ENCODE measurements at regions not wholly inside any gene's neighbourhood (a gene's known extent, or its start where the extent isn't known, plus 50 kb on each side); places are given as distances from the start of the nearest gene placed in this dataset.

- TF ChIP-seq CTCF (optimal IDR thresholded peaks at IDR 0.05 in 1 of 3, IDR thresholded peaks at IDR 0.05 in 1 of 3, conservative IDR thresholded peaks at IDR 0.05 in 1 of 3; ENCODE audit: extremely low read depth in 1 of 3, insufficient read depth in 2 of 3, low read length in 3 of 3) (no peak), EZH2 (IDR thresholded peaks at IDR 0.05; ENCODE audit: low read length) (no peak)
Observed at GRCh38 chr2:52968043-52968442, 799.6 kb upstream of the CHAC2 start.
